NCI-H2196 (cell line): ENCODE measurements at regions not wholly inside any gene's neighbourhood (a gene's known extent, or its start where the extent isn't known, plus 50 kb on each side); places are given as distances from the start of the nearest gene placed in this dataset.
"Not testable (repeated sequence)": the region's sequence is repeated elsewhere in the genome, so short reads cannot be mapped to it uniquely, and the experiment has no call there.

ENCODE experiments used
- DNase-seq: peaks from one replicate; lab custom pipeline; 2025; ENCODE audit not compliant: unreplicated experiment; lab: John Stamatoyannopoulos, UW

DNA sequence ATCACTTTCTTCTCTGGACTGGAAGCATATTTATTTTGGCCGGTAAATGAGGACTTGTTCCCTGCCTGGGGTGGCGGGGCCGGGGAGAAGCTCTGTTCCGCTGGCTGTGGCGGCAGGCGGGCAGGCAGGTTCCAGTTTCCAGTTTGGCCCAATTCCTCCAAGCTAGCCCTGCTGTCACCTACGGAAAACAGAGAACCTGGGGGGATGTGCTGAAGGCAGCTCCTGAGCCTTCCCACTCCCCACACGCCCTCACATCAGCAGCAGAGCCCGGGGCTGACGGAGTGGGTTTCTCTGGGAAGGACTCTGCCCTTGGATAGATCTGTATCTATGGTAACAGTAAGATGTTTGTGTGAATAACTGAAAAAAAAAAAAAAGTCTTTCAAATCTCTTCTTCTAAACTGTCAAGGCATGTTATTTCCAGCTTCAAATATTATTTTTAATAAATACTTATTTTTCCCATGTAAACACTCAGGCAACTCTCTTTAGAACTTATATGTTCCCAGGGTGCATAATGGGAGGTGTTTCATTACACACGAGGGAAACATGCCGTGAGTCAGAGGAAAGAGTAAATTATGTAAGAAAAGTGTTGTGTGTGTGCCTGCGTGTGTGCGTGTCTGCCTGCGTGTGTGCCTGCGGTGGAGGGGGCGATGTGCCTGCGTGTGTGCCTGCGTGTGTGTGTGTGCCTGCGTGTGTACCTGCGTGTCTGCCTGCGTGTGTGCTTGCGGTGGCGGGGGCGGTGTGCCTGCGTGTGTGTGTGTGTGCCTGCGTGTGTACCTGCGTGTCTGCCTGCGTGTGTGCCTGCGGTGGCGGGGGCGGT is 116.1 kb upstream of the ZNF516 start:
- DNase-seq: no peak

DNA sequence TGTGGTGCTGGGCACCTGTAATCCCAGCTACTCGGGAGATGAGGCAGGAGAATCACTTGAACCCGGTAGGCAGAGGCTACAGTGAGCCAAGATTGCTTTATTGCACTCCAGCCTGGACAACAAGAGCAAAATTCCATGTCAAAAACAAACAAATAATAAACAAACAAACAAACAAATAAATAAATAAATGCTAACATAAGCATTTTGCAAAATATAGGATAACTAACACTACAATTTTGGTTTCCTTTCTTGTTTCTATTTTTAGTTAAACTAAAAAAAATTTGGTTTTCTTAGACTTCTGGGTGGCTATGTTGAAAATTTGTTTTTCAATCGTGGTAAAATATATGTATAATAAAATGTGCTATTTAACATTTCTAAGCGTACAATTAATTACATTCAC is 115.0 kb upstream of the ZNF516 start:
- no peak for DNase-seq

DNA sequence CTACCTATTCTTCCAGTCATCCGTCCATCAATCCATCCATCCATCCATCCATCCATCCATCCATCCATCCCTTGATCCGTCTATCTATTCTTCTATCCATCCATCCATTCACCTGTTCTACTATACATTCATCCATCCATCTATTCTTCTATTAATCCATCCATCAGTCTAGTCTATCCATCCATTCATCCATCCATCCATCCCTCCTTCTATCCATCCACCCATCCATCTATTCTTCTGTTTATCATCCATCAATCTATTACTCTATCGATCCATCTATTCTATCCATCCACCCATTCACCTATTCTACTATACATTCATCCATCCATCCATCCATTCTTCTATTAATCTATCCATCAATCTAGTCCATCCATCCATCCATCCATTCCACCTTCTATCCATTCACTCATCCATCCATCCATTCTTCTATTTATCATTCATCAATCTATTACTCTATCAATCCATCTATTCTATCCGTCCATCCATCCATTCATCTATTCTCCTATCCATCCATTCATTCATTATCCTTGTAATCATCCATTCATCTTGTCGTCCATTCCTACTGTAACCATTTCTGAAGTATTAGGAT is 110.4 kb upstream of the ZNF516 start:
- DNase-seq: no peak

DNA sequence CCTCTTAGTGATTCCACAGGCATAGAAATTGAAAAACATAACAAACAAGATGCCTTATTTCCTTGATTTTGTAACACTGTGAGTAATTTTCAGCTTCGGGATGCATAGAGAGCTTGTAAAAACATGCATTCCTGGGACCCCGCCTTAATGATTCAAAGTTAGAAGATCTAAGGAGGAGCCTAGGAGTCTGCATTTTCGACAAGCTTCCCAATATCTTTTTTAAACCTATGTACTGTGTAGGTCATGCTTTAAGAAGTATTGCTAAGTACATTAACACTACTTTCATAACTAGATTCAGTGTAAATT is 109.8 kb upstream of the ZNF516 start:
- DNase-seq: no peak

DNA sequence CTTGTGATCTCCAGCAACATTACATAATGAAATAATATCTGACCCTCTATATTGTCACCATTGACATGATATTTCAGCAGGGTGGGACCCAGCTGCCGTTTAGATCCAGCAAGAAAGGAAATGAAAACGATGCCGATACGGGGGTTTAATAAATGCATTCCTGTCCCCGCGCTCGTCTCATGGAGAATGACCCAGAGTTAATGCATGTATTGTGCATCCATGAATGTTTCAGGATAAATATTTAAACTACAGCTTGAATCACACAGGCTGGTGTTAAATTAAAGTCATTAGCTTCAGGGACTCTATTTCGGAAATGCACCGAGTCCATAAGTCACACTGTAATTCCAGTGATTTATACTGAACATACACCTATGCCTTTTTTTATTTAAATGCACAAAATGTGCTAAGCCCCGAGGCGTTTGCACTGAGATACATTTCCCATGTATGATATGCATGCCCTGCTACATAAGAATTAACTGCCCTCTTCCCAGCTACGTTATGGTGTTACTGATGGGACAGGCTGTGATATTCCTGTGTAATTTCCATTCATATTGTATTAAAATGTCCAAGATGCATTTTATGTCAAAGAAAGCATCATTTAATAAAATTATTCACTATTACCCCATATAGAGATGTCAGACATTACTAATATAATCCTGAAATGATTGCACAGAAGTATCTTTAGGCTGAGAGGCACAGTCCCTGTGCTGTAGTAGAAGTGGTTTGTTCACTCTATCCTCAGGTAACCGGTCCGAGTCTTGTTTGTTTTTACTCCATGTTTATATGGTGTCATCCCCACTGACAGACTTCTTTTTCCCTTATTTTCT is 109.3 kb upstream of the ZNF516 start:
- no peak for DNase-seq

DNA sequence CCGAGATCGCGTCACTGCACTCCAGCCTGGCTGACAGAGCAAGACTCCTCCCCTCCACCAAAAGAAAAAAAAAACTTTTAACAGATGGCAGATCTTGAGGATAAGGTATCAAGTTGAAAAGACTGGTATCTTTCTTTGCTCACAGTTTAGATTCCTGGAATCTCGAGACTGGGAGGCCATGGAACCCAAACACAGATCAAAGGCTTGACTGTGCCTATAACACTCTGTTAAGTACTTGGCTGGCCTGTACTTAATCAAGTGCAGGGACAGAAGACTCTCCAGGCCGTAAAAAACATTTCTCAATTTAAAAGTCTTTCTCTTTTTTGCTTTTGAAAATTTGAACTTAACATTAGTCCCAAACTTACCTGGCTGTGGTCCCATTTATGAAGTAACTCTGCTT is 107.1 kb upstream of the ZNF516 start:
- DNase-seq: no peak

DNA sequence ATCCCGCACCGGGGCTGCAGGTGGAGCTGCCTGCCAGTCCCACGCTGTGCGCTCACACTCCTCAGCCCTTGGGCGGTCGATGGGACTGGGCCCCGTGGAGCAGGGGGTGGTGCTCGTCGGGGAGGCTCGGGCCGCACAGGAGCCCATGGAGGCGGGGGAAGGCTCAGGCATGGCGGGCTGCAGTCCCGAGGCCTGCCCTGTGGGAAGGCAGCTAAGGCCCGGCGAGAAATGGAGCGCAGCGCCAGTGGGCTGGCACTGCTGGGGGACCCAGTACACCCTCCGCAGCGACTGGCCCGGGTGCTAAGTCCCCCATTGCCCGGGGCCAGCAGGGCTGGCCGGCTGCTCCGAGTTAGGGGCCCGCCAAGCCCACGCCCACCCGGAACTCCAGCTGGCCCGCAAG is 105.0 kb upstream of the ZNF516 start:
- DNase-seq: not testable (repeated sequence)

DNA sequence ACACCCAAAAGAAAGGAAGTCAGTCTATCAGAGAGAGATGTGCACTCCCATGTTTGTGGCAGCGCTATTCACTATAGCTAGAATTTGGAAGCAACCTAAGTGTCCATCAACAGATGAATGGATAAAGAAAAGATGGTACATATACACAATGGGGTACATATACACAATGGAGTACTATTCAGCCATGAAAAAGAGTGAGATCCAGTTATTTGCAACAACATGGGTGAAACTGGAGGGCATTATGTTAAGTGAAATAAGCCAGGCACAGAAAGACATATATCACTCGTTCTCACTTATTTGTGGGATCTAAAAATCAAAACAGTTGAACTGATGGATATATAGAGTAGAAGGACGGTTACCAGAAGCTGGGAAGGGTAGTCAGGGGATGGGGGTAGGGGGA is 99.9 kb upstream of the ZNF516 start:
- DNase-seq: no peak

DNA sequence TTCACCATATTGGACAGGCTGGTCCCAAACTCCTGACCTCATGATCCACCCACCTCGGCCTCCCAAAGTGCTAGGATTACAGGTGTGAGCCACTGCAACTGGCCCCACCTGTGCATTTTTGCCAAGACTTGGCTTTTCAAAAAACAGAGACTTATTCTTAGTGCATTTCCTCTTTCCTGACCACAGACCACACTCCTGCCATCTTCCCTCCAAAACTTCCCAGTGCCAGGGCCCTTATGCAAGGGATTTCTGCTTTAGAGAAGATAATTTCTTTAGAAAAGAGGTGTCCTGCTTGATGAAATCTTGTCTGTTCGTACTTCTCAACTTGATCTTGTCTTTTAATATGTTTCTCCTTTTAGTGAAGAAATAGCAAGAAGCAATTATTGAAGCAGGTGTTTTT is 98.8 kb upstream of the ZNF516 start:
- DNase-seq: no peak

DNA sequence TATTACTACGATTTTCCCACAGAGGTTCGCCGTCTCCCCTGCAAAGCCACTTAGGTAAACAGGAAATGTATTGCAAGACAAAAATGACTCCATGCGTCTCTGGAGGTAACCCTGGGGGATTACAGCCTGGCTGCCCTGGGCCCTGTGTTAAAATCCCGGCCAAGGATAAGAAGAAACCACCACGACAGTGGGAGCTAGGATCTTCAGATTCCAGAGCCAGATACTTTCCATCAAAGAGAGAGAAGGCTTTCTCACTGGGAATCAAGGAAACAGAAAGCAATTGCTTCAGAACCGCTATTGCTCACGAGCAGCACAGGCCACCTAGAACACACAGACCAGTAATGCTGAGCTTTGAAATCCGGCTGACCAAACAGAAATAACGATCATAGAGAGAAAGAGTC is 97.9 kb upstream of the ZNF516 start:
- DNase-seq: no peak

DNA sequence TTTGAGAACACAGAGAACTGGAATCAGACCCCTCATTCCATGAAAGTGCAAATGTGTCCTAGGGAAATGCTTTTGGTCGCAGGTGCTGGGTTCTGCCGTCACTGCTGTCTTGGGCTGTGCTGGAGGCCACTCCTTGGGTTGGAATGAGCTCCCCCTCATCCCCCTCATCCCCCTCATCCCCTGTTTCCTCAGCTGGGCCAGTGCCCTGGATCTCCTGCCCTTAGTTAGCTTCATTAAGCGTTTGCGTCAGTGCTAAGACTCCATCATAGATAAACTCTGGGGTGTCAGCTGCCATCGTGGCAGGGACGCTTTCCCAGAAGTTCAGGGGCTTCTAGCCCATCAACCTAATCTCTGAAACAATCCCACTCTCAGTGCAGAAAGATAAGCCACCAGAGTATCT is 97.1 kb upstream of the ZNF516 start:
- DNase-seq: no peak

DNA sequence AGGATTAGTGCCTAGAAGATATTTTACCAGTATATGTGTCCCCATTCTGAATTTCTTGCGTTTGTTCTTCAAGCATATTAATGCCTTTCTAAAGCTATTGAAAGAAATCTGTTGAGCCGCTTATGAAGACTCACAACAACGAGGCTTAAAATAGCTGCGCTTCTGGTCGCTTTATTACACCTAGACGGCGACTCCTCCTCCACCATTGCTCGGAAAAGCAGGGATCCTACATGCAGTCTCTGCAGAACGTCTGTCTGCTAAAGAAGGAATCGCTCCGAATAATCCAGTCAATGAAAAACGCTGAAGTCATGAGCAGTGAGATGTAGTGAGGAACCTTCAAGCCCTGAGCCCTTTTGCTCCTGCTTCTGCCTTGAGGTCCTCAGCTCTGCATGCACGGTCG is 94.8 kb upstream of the ZNF516 start:
- DNase-seq: no peak

DNA sequence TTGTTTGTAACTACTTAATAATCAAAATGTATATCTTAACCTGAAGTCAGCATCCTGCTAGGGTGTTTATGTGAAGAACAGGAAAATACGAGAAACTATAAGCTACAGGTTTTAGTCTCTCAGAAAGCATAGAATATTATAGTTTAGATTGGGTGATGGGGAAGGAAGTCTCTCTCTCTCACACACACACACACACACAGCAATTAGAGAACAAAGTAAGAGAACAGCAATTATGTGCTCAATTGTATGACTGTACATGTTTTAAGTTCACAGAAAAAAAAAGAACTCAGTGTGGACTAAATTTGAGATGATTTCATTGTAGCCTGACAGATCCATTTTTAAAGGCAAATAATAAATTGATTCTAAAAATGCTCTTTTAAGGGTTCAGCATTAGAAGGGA is 94.3 kb upstream of the ZNF516 start:
- DNase-seq: no peak

DNA sequence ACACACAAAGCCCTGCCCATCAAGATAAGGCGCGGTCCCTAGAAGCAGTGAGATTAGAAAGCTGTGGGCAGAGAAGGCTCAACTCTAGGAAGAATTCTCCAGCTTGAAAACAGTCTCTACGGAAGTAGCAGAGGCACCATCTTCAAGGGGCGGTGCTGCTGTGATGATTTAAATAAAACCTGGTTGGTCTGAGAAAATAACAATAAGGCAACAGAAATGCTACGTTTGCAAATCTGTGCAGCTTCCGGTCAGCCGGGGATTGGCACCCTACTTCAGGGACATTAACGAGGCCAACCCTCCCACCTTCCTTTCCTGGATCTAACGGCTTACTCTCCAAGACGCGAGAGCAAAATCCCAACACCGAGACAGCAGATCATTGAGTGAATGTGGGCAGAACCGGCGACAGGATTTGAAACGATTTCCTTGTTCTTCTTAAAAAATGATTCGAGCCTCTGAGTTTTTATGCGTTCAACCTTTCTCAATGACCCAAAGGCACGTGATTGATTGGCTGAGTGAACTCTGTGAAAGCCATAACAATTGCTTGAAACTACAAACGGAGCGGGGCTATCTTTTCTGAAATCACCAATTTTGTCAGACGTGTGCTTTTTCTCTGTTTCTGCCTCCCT is 93.7 kb upstream of the ZNF516 start:
- DNase-seq: no peak

DNA sequence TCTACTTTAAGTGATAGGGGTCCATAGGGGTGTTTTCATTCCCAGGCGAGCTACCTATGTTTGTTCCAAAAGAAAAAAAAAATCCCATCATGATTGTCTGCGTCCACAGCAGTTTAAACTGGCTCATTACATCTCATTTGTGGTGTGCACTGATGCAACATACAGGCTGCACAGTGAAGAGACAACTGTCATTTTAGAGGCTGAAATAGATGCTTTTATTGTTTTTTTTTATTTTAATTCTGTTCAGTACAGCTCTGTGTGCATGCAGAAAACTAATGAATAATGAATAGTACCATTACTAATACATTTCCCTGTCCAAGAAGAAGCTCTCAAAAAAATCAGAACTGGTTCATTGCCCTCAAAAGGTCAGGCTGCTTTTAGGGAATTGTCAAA is 92.8 kb upstream of the ZNF516 start:
- no peak for DNase-seq

DNA sequence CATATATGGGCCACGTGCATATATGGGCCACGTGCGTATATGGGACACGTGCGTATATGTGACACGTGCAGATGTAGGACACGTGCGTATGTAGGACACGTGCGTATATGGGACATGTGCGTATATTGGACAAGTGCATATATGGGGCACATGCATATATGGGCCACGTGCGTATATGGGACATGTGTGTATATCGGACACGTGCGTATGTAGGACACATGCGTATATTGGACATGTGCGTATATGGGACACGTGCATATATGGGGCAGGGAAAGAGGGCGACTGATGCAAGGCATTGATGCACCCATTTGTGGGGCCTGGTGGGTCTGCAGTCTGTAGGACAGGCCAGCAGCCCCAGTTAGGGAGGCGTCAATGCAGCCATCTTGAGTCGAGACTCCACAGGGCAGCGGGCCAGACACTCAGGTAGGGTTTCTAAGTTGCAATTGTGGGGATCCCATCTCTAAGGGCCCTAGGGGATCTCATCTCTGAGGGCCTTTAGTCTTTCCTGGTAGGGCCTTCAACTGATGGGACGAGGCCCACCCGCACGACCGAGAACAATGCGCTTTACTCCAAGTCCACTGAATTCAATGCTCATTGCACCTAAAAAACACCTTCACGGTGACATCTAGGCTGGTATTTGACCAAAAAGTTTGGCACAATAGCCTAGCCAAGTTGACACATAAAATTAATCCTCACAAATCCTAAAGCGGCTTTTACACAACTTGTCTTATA is 92.3 kb upstream of the ZNF516 start:
- no peak for DNase-seq

DNA sequence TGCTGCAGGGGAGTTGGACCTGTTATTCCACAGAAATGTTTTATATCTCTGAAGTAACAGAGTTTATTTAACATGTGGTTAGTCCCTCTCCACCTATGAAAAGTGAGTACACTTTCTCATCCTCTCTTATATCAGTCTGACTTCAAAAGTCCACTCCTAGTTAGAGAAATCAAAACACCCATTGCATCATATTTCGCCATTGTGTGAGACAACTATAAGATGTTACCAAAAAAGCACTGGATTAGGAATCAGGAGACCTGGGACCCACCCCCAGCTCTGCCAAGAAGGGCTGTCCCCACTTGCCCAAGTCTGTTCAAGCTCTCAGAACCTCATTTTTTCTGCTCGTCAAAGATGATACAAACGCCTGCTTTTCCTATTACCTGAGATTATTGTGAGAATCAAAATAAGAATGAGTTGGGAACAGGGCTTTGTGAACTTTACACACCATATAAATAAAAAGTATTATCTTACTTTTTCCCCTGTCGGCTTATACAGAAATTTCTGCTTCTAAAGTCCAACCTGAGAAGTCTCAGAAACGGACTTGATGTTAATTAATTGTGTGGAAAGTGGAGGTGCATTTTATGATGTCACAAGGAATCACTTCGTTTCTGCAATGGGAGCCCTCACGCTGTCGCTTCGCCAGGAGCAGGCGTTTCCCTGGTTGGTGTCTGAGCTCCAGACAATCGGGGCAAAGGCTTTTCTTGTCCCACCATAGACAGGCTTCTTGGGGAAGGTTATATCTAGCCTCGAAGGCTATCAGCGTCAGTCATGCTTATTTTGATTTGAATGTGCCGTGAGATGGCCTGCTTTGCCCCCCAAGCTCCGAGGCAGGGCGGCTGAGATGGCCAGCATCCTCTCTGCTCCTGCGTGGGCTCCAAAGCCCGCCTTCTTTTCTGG is 89.6 kb upstream of the ZNF516 start:
- DNase-seq: no peak

DNA sequence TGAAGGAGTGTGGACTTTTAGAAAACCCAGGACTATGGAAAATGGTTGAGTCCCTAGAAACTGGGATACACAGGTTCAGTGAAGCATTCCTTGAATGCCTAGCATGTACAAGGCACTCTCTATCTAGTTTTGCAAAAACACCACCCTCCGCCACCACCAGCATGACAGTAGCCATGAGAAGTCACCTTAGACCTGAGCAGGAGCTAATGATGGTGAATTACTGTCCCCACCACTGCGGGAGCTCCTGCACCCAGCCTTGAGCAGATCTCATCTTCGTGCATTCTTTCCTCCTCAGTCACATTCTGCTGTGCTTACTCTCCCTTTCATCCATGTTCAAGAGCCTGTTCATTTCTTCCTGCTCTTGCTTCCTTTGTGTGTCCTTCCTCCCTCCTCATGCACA is 86.2 kb upstream of the ZNF516 start:
- no peak for DNase-seq

DNA sequence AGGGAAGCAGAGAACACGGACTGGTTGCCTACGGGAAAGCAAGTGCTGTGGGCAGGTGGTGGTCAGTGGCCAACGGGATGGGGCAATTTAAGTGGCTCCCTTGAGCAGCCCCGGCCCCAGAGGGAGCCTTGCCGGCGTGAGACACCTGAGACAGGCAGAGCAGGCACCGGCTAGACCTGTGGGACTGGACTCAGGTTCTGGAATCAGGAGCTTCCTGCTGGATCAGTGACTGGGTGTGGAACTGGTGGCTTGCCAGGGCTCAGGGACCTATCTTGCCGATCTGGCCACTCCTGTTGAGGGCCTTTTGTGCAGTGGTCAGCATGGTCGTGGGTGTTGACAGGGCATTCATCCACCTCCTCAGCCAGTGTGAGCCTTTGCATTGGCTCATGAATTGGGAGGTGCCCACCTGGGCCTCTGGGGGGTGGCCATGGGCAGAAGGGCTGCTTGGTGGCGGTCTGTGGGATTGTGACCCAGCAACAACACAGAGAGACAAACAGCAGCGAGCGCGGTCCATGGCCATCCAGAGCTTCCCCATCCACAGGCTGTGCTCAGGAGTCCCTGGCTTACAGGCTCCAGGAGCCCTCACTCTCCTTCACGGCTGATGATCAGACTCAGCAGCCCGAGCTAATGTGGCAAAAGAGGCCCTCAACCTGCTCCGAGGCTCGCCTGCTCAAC is 85.4 kb upstream of the ZNF516 start:
- no peak for DNase-seq

DNA sequence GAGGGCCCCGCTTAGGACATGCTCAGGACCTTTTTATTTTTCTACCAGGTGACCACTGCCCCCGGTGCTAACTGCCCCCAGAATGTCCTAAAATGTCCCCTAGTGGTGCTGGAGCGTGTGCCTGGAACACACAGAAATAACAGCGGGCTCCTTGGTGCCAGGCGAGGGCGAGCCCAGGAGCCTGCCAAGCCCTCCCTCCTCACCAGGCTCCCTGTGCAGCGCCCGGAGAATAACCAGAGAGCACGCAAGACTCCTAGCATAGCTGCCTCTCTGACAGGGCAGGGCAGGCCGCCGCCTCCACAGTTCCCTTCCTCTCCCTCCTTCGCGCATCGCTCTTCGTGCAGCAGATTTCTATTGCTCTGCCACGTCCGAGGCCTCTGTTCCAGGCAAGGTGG is 84.3 kb upstream of the ZNF516 start:
- no peak for DNase-seq
